Naive B cell (primary cell): ENCODE measurements at regions not wholly inside any gene's neighbourhood (a gene's known extent, or its start where the extent isn't known, plus 50 kb on each side); places are given as distances from the start of the nearest gene placed in this dataset.
"Not testable (repeated sequence)": the region's sequence is repeated elsewhere in the genome, so short reads cannot be mapped to it uniquely, and the experiment has no call there.

ENCODE experiments used
- ATAC-seq, 2 donors: fragments of 150-1000 bp; cut with Tn5 transposase; 2 replicates each; pipeline ENCODE4 v1.10.0; 2021; ENCODE audit warnings: low read depth in 2 of 2, mild to moderate bottlenecking in 2 of 2, moderate library complexity in 2 of 2
- DNase-seq: peaks from one replicate; pipeline ENCODE4 v3.0.0; 2022
- H3K27ac Mint-ChIP-seq, 6 donors: one replicate each; pipeline ENCODE4 v1.8.0; 2020 to 2022; ENCODE audit warnings: mild to moderate bottlenecking in 6 of 6, mixed read lengths in 6 of 6, moderate library complexity in 5 of 6, inconsistent platforms in 2 of 6
- H3K27me3 Mint-ChIP-seq, 3 donors: one replicate each; pipeline ENCODE4 v1.8.0; 2021 to 2022; ENCODE audit warnings: mixed read lengths in 3 of 3, mild to moderate bottlenecking in 1 of 3
- H3K36me3 Mint-ChIP-seq, 2 donors: one replicate each; pipeline ENCODE4 v1.8.0; 2020 to 2022; ENCODE audit warnings: mixed read lengths in 2 of 2, inconsistent platforms in 1 of 2, mild to moderate bottlenecking in 1 of 2
- H3K4me1 Mint-ChIP-seq, 3 donors: one replicate each; pipeline ENCODE4 v1.8.0; 2020 to 2022; ENCODE audit warnings: mixed read lengths in 3 of 3, inconsistent platforms in 1 of 3, mild to moderate bottlenecking in 1 of 3, moderate library complexity in 1 of 3
- H3K4me3 Mint-ChIP-seq, 8 donors: one replicate each; pipeline ENCODE4 v1.8.0; 2020 to 2022; ENCODE audit warnings: mild to moderate bottlenecking in 8 of 8, mixed read lengths in 8 of 8, moderate library complexity in 8 of 8, inconsistent platforms in 2 of 8
- H3K9me3 Mint-ChIP-seq, 7 donors: one replicate each; pipeline ENCODE4 v1.8.0; 2020 to 2022; ENCODE audit warnings: mixed read lengths in 7 of 7, mild to moderate bottlenecking in 5 of 7, inconsistent platforms in 2 of 7, moderate library complexity in 1 of 7

DNA sequence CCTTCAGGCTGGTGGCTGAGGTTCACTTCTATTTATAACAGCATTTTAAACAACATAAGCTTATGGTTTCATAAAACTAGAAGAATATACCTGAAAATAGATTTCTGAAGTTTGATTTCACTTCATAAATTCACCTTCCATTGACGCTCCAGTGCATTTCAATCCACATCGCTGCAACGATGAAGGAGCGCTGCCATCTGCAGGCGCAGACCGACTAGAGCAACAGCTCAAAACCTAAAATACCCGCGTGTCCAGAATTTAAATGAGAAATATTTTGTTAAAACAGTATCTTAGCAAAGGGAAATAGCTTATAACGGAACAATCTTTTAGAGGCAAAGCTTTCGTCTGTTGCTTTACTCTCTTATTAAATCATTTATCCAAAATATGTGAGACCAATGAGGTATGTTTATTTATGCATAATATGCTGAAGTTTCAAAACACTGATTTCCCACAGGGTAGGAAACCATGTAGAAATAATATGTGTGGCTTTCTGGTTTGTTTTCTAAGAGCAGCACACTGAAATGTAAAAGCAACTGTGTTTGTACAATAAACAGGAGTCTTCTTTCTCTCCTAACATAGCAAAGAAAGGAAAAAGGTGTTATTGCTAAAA is 816.4 kb upstream of the FRG1 start:
- Mint-ChIP-seq H3K9me3 (peaks cover 0 to 39% (median 9%) of the 10 kb centered on the region in 7 donors), H3K4me3 (no peak overlapping the region), H3K4me1 (no peaks in the 10 kb centered on the region), H3K27ac (no peak overlapping the region), H3K36me3 (no peaks in the 10 kb centered on the region), H3K27me3 (no peaks in the 10 kb centered on the region)
- ATAC-seq: no peak
- no peak for DNase-seq

- no peak for ATAC-seq
- H3K4me1 Mint-ChIP-seq: no peaks in the 10 kb centered on the region
- H3K27ac Mint-ChIP-seq: no peak overlapping the region
- H3K27me3 Mint-ChIP-seq: no peaks in the 10 kb centered on the region
- peaks cover 0 to 39% (median 9%) of the 10 kb centered on the region in 7 donors for H3K9me3 Mint-ChIP-seq
- H3K36me3 Mint-ChIP-seq: no peaks in the 10 kb centered on the region
- no peak overlapping the region for H3K4me3 Mint-ChIP-seq
- no peak for DNase-seq
These were observed 815.9 kb upstream of the FRG1 start for GRCh38 chr4:189124791-189125190.

DNA sequence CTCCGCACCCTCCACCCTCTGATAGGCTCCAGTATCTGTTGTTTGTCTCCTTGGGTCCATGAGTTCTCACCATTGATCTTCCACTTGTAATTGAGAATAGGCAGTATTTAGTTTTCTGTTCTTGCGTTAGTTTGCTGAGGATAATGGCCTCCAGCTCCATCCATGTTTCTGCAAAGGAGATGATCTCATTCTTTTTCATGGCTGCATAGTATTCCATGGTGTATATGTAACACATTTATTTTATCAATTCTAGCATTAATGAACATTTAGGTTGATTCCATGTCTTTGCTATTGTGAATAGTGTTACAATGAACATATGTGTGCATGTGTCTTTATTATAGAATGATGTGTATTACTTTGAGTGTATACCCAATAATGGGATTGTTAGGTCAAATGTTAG is 814.6 kb upstream of the FRG1 start:
- Mint-ChIP-seq H3K9me3 (peaks cover 0 to 38% (median 7%) of the 10 kb centered on the region in 7 donors), H3K36me3 (no peaks in the 10 kb centered on the region), H3K27ac (no peak overlapping the region), H3K4me3 (no peak overlapping the region), H3K27me3 (no peaks in the 10 kb centered on the region), H3K4me1 (no peaks in the 10 kb centered on the region)
- DNase-seq (no peak), ATAC-seq (no peak)

DNA sequence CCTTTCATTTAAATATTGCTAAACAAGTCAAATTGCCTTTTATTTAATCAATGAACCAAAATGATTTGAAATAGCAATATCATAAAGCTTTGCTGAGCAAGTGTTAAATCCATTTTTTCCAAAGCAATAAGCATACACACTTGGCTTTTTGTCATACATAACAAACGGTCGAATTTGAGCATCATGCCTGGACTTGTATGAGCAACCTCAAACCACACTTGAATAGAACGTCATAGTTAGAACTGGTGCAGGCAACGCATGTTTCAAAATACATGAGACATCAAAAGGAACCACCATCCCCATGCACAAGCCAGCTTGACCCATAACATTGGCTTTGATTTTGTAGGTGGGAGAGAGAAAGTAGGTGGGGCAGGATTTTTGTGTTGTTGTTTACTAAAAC is 812.3 kb upstream of the FRG1 start:
- Mint-ChIP-seq H3K9me3 (peaks cover 0 to 36% (median 7%) of the 10 kb centered on the region in 7 donors), H3K27me3 (no peaks in the 10 kb centered on the region), H3K4me3 (no peak overlapping the region), H3K4me1 (no peaks in the 10 kb centered on the region), H3K36me3 (no peaks in the 10 kb centered on the region), H3K27ac (no peak overlapping the region)
- ATAC-seq (no peak), DNase-seq (no peak)

DNA sequence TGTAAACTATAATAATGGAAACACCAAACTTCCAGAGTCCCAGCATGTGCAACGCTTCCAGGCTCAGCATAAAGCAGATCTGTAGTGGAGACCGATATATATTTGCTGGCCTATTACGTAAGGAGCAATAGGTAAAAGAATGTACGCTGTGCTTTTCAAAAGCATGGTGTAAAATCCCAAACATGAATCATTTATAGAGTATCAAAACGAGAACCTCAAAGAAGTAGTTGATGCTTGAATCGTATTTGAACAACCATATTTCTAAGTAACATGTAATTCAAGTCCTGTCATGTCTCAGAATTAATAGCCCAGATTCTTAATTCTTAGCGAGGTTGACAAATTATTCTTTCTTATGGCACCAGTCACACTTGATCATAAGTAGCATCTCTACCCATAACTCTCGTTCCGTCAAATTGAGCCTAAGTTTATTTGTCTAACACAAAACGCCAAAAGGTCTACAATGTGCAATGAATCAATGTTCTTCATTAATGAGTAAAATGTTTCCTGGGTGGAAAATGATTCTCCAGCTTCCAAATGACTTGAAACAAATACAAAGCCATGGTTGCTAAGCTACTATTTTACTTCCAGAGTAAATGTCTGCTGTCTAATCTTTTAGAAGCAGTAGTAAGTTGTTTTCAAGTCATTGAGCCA is 811.5 kb upstream of the FRG1 start:
- H3K4me1 Mint-ChIP-seq: no peaks in the 10 kb centered on the region

GRCh38 chr4:189131118-189131517 is 809.6 kb upstream of the FRG1 start:
- no peaks in the 10 kb centered on the region for H3K4me1 Mint-ChIP-seq
- ATAC-seq: no peak
- H3K36me3 Mint-ChIP-seq: no peaks in the 10 kb centered on the region
- DNase-seq: no peak
- no peaks in the 10 kb centered on the region for H3K27me3 Mint-ChIP-seq
- H3K9me3 Mint-ChIP-seq: peaks cover 2 to 25% (median 5%) of the 10 kb centered on the region in 7 donors
- no peak overlapping the region for H3K27ac Mint-ChIP-seq
- no peak overlapping the region for H3K4me3 Mint-ChIP-seq

More for the DNA sequence above, 811.5 kb upstream of the FRG1 start:
- ATAC-seq: no peak
- no peak overlapping the region for H3K4me3 Mint-ChIP-seq
- no peak overlapping the region for H3K27ac Mint-ChIP-seq
- H3K36me3 Mint-ChIP-seq: no peaks in the 10 kb centered on the region
- peaks cover 0 to 36% (median 7%) of the 10 kb centered on the region in 7 donors for H3K9me3 Mint-ChIP-seq
- H3K27me3 Mint-ChIP-seq: no peaks in the 10 kb centered on the region
- no peak for DNase-seq

- ATAC-seq (no peak), DNase-seq (no peak)
- Mint-ChIP-seq H3K27ac (no peak overlapping the region), H3K36me3 (no peaks in the 10 kb centered on the region), H3K27me3 (no peaks in the 10 kb centered on the region), H3K4me1 (no peaks in the 10 kb centered on the region), H3K4me3 (no peak overlapping the region), H3K9me3 (peaks cover 0 to 9% (median 5%) of the 10 kb centered on the region in 7 donors)
These were observed 804.2 kb upstream of the FRG1 start for GRCh38 chr4:189136462-189136861.

DNA sequence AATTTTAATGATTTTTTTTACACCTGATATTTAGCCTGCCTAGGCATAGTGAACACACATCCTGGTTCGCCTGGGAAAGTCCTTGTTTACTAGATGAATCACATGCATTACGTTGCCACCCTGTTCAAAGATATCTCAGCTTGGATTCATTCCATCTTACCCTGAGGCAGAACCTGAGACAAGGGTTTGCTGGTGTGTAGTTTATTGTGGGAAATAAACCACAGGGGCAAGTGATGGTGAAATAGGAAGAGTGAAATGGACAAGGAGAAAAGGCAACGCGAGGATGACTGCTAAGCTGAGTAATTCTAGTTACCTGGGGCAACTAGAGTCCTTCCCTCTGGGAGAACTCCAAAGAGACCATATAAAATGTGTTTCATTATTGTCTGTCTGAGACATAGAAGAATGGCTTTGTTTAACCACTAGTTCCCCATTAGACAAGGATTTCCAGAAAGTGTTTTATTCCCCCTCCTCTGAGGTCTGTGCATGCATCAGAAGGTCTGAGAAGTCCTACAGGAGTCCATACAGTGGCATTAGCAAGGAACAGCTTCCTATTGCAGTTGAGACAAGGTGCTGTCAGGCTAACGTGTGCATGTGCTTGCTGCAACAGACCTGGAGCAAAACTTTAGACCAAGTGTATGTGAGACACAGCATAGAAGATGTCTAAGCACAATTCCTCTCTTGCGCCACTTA is 797.3 kb upstream of the FRG1 start:
- no peak overlapping the region for H3K27ac Mint-ChIP-seq
- H3K4me3 Mint-ChIP-seq: no peak overlapping the region
- peaks cover 0 to 11% (median 5%) of the 10 kb centered on the region in 7 donors for H3K9me3 Mint-ChIP-seq
- no peaks in the 10 kb centered on the region for H3K4me1 Mint-ChIP-seq
- DNase-seq (no peak), ATAC-seq (no peak)
- H3K36me3 Mint-ChIP-seq: no peaks in the 10 kb centered on the region
- H3K27me3 Mint-ChIP-seq: no peaks in the 10 kb centered on the region

GRCh38 chr4:189147005-189147929 is 793.4 kb upstream of the FRG1 start:
- H3K9me3 Mint-ChIP-seq: peaks cover 3 to 20% (median 11%) of the 10 kb centered on the region in 7 donors
- no peak for DNase-seq
- H3K4me3 Mint-ChIP-seq: no peak overlapping the region
- H3K27ac Mint-ChIP-seq: no peak overlapping the region
- peaks cover 0 to 4% of the 10 kb centered on the region in 2 donors for H3K36me3 Mint-ChIP-seq
- H3K4me1 Mint-ChIP-seq: no peaks in the 10 kb centered on the region
- no peaks in the 10 kb centered on the region for H3K27me3 Mint-ChIP-seq
- ATAC-seq: no peak

GRCh38 chr4:189155083-189155482 is 785.6 kb upstream of the FRG1 start:
- not testable (repeated sequence) for DNase-seq, H3K27me3 Mint-ChIP-seq, H3K36me3 Mint-ChIP-seq, H3K4me1 Mint-ChIP-seq, H3K4me3 Mint-ChIP-seq, ATAC-seq
- peaks cover 1 to 23% (median 10%) of the 10 kb centered on the region in 7 donors for H3K9me3 Mint-ChIP-seq
- peak overlapping the region in 1 of 6 donors; percentile 65 for H3K27ac Mint-ChIP-seq

- H3K36me3 Mint-ChIP-seq: no peaks in the 10 kb centered on the region
These were observed 778.4 kb upstream of the FRG1 start for GRCh38 chr4:189162073-189162789.

GRCh38 chr4:189162888-189163287 is 777.8 kb upstream of the FRG1 start:
- no peak for ATAC-seq
- no peak overlapping the region for H3K27ac Mint-ChIP-seq
- DNase-seq: no peak
- H3K4me1 Mint-ChIP-seq: no peaks in the 10 kb centered on the region
- no peaks in the 10 kb centered on the region for H3K36me3 Mint-ChIP-seq
- H3K4me3 Mint-ChIP-seq: no peak overlapping the region
- peaks cover 0 to 6% (median 0%) of the 10 kb centered on the region in 7 donors for H3K9me3 Mint-ChIP-seq
- H3K27me3 Mint-ChIP-seq: no peaks in the 10 kb centered on the region

More at GRCh38 chr4:189162073-189162789, 778.4 kb upstream of the FRG1 start:
- Mint-ChIP-seq H3K4me3 (no peak overlapping the region), H3K27me3 (no peaks in the 10 kb centered on the region), H3K4me1 (no peaks in the 10 kb centered on the region), H3K9me3 (peaks cover 0 to 6% (median 0%) of the 10 kb centered on the region in 7 donors), H3K27ac (no peak overlapping the region)
- ATAC-seq (no peak), DNase-seq (no peak)

- ATAC-seq (no peak), DNase-seq (no peak)
- Mint-ChIP-seq H3K27me3 (no peaks in the 10 kb centered on the region), H3K36me3 (peaks cover 0 to 4% of the 10 kb centered on the region in 2 donors), H3K9me3 (peaks cover 0 to 16% (median 11%) of the 10 kb centered on the region in 7 donors), H3K4me3 (no peak overlapping the region), H3K4me1 (no peaks in the 10 kb centered on the region), H3K27ac (no peak overlapping the region)
These were observed 764.7 kb upstream of the FRG1 start for GRCh38 chr4:189176002-189176401.
